ENCODE measurements at regions not wholly inside any gene's neighbourhood (a gene's known extent, or its start where the extent isn't known, plus 50 kb on each side); places are given as distances from the start of the nearest gene placed in this dataset.

DNA sequence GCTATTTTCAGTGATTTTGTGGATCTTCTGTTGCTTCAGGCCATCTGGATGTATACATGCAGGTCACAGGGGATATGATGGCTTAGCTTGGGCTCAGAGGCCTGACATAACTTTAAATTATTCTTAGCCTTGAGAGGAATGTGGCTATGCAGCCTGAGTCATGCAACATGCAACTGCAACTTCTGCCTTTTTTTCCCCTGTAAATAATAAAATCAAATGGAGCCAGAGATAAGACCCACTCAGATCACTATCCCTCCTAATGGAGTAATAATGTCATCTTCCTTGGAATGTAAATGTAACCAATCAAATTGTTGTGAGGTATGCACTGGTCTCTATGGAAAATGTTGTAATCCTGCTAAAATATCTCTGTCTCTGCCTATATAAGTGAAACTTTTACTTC, 54.9 kb downstream of the MAGEB17 start:
- TF ChIP-seq, protein P1, sequence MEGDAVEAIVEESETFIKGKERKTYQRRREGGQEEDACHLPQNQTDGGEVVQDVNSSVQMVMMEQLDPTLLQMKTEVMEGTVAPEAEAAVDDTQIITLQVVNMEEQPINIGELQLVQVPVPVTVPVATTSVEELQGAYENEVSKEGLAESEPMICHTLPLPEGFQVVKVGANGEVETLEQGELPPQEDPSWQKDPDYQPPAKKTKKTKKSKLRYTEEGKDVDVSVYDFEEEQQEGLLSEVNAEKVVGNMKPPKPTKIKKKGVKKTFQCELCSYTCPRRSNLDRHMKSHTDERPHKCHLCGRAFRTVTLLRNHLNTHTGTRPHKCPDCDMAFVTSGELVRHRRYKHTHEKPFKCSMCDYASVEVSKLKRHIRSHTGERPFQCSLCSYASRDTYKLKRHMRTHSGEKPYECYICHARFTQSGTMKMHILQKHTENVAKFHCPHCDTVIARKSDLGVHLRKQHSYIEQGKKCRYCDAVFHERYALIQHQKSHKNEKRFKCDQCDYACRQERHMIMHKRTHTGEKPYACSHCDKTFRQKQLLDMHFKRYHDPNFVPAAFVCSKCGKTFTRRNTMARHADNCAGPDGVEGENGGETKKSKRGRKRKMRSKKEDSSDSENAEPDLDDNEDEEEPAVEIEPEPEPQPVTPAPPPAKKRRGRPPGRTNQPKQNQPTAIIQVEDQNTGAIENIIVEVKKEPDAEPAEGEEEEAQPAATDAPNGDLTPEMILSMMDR (conservative IDR thresholded peaks at IDR 0.05): no peak
- TF ChIP-seq ZFX (IDR thresholded peaks at IDR 0.05): no peak
- no peak overlapping the region for H3K27ac ChIP-seq

DNA sequence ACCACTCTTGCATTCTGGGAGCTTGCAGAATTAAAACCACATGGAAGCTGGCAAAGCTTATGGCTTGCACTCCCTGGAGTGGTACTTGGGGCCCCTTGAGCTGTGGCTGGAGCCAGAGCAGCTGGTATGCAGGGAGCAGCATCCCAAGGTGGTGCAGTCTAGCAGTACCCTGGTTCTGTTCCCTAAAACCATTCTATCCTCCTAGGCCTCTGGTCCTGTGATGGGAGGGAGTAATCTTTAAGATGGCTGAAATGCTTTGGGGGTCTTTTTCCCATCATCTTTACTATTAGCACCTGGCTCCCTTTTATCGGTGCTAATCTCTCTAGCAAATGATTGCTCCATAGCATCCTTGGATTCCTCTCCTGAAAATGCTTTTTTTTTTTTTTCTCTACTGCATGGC, 56.1 kb downstream of the MAGEB17 start:
- H3K27ac ChIP-seq: no peak overlapping the region
- TF ChIP-seq ZFX (IDR thresholded peaks at IDR 0.05): no peak
- TF ChIP-seq, protein P1 (conservative IDR thresholded peaks at IDR 0.05): no peak

DNA sequence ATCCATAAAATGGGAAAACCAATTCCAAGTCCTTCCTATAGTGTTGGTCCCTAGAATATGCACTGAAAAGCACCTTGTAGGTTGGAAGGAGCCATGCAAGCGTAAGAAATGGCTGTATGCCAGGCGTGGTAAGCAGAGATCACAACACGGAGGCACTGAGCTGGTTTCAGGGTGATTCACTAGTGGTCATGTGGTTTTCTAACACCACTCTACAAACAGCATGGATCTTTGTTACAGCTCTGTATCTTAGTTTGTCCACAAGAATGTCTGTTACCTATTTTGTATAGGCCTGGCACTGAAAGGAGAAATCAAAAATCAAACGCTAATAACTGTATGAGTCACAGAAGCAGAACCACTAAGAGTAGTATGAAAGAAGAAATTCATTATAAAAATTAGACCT, 71.9 kb downstream of the MAGEB17 start:
- no peak overlapping the region for H3K27ac ChIP-seq
- TF ChIP-seq, protein P1 (conservative IDR thresholded peaks at IDR 0.05): no peak
- TF ChIP-seq ZFX (IDR thresholded peaks at IDR 0.05): no peak

DNA sequence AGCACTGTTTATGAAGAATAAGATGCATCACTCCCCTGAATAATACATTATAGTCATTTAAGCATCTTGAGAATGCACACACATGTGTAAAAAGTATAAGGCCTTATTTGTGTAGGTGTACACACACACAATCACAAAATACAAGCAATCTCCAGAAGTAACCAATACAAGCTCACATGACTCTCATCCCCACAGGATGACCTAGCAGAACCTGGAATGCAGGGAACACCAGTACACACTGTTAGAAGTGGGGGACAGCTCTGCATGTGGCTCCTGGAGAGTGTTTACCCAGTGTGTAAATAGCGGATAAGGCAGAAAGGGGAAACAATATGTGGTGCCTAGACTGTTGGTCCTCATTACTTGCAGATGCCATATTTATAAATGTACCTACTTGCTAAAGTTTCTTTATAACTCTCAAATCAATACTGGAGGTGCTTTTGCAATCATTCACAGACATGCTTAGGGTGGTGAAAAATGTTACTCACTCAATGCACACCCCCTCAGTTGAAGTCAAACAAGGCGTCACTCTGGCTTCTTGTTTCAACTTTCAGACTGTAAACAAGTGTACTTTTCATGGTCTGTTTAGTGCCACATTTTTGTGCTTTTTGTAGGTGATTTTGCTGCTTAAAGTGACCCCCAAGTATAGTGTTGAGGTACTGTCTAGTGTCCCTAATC, 73.1 kb downstream of the MAGEB17 start:
- TF ChIP-seq ZFX (IDR thresholded peaks at IDR 0.05): no peak
- TF ChIP-seq, protein P1 (conservative IDR thresholded peaks at IDR 0.05): no peak
- H3K27ac ChIP-seq: no peak overlapping the region

DNA sequence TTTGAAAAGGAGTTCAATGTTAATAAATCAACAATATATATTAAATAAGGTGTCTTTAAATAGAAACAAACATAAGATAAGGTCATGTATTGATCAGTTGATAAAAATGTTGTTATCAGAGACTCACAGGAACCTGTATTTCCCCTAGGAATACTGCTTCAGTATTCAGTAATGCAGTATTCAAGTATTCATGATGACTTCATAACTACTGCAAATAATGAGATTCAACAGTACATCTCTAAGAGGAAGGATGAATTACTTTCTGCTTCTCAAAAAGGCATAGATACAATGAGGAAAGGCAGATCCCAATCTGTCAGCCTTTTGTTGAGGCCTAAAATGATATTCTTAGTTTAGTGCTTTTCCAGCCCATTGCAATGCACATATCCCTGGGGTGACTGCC, 73.7 kb downstream of the MAGEB17 start:
- no peak for TF ChIP-seq ZFX (IDR thresholded peaks at IDR 0.05)
- TF ChIP-seq, protein P1 (conservative IDR thresholded peaks at IDR 0.05): no peak

DNA sequence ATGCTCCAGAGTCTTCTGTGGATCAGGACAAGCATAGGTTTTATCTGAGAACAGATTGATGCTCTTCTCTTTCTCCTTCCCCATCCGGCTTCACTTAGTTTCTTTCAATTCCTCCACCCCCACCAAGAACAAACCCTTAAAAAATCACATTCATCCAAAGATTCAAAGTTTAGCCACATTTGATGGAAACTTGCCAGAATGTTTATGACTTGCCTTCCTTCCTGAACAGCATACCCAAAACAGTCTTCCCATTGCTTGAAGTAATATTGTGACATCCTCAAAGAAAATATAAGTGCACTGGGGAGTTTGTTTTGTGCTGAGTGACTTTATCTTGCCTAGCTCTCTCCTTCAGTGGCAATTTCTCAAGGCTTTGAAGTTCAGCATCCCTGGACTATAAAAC, 83.0 kb downstream of the MAGEB17 start:
- TF ChIP-seq ZFX (IDR thresholded peaks at IDR 0.05): no peak
- TF ChIP-seq, protein P1 (conservative IDR thresholded peaks at IDR 0.05): no peak
- H3K27ac ChIP-seq: no peak overlapping the region

More for the DNA sequence above, 73.7 kb downstream of the MAGEB17 start:
- no peak overlapping the region for H3K27ac ChIP-seq

DNA sequence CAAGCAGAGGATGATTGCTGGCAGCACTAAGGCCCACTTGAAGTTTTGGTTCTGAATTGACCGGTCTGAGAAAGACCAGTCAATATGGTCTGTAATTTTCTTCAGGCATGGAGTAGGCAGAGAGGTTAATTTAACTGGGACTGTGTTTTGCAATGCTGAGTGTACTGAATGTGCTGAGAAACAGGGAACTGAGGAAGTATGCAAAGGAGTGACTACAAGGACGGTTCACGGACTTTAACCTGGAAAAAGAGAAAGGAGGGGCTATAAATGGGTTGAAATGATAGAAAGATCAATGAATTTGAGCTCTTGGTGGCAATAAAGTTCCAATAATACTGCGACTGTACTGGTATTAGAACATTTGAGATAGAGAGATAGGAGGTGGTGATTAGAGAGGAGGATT, 84.5 kb downstream of the MAGEB17 start:
- H3K27ac ChIP-seq: no peak overlapping the region
- TF ChIP-seq ZFX (IDR thresholded peaks at IDR 0.05): no peak
- TF ChIP-seq, protein P1 (conservative IDR thresholded peaks at IDR 0.05): no peak
